ENCODE measurements at regions not wholly inside any gene's neighbourhood (a gene's known extent, or its start where the extent isn't known, plus 50 kb on each side); places are given as distances from the start of the nearest gene placed in this dataset.

- no peak overlapping the region for H3K56ac ChIP-seq (ENCODE audit: extremely low read depth, insufficient read depth, low read length)
- H3K4ac ChIP-seq (ENCODE audit: low read depth, low read length), result no peak overlapping the region
- H4K8ac ChIP-seq (ENCODE audit: low read depth in 2 of 2, low read length in 2 of 2), result no peak overlapping the region; a peak in 1 of 4 replicates
- no peak overlapping the region for H3K4me2 ChIP-seq (ENCODE audit: low read depth, low read length)
- H2BK15ac ChIP-seq (ENCODE audit: low read depth, low read length), result no peak overlapping the region
- no peak overlapping the region for H3K18ac ChIP-seq (ENCODE audit: low read depth, low read length)
- no peak overlapping the region for H2AK5ac ChIP-seq (ENCODE audit: low read depth, low read length)
- no peak overlapping the region for H2BK5ac ChIP-seq (ENCODE audit: low read depth, low read length, poor library complexity, severe bottlenecking)
- no CpG with 5 or more reads among the region's 1 CpG for WGBS, 2 experiments (ENCODE audit: extremely low coverage in 2 of 2, insufficient read length in 1 of 2)
- no peaks in the 10 kb centered on the region for H3K9me1 ChIP-seq (ENCODE audit: insufficient read depth, low read length)
- no peak overlapping the region for H3K4me3 ChIP-seq (ENCODE audit: insufficient read depth, low read depth, low read length)
- no TSS peak for BruUV-seq (replicated peaks)
- H3K14ac ChIP-seq (replicated peaks; ENCODE audit: low read depth, low read length), result no peak overlapping the region
- DNase-seq (no peak), ATAC-seq (ENCODE audit: low read depth) (no peak)
- no peak overlapping the region for H3K23ac ChIP-seq (ENCODE audit: low read depth, low read length)
- no peak overlapping the region for H2AK9ac ChIP-seq (replicated peaks; ENCODE audit: low read depth, low read length, poor library complexity)
- no peak overlapping the region for H4K5ac ChIP-seq (ENCODE audit: low read depth, low read length)
- no peaks in the 10 kb centered on the region for H3K27me3 ChIP-seq (ENCODE audit: control insufficient read depth, insufficient read depth, low read length)
- ChIA-PET POLR2A (ENCODE audit: unreplicated experiment) (no interaction called here), CTCF (no interaction called here)
- intact Hi-C loops (cut with micrococcal nuclease) (no loop called here), dilution Hi-C loops (cut with HindIII; ENCODE audit: low sequenced_read_pairs, unreplicated experiment) (no loop called here), in situ Hi-C loops (cut with MboI; ENCODE audit: low sequenced_read_pairs) (no loop called here)
- no peaks in the 10 kb centered on the region for H3K4me1 ChIP-seq (ENCODE audit: control insufficient read depth, insufficient read depth, low read length)
- no peak overlapping the region for H4K91ac ChIP-seq (ENCODE audit: insufficient read depth, low read depth, low read length)
- no peak overlapping the region for H2AFZ ChIP-seq (replicated peaks; ENCODE audit: low read length, poor library complexity)
- no peaks in the 10 kb centered on the region for H3K9me3 ChIP-seq (ENCODE audit: control insufficient read depth, insufficient read depth, low read length)
- no peaks in the 10 kb centered on the region for H3K36me3 ChIP-seq (ENCODE audit: control insufficient read depth, insufficient read depth, low read length)
- no peak overlapping the region for H3K27ac ChIP-seq (ENCODE audit: insufficient read depth, low read length)
- no peak overlapping the region for H2BK120ac ChIP-seq (ENCODE audit: low read depth, low read length)
- H3K9ac ChIP-seq (ENCODE audit: low read depth, low read length), result no peak overlapping the region
- H2BK20ac ChIP-seq (ENCODE audit: low read depth, low read length), result no peak overlapping the region
- H3K79me1 ChIP-seq (ENCODE audit: low read depth in 1 of 2, low read length in 2 of 2), result no peaks in the 10 kb centered on the region
- TF ChIP-seq CTCF (conservative IDR thresholded peaks at IDR 0.05; ENCODE audit: low read depth, low read length), result no peak
- no peak for TF ChIP-seq POLR2A (IDR thresholded peaks at IDR 0.05; ENCODE audit: low read depth, low read length)
- no peak for TF ChIP-seq MAZ (IDR thresholded peaks at IDR 0.05; ENCODE audit: borderline replicate concordance, low read depth, low read length)
- TF ChIP-seq CEBPB (IDR thresholded peaks at IDR 0.05; ENCODE audit: low read depth, low read length), result no peak
- TF ChIP-seq CHD1 (IDR thresholded peaks at IDR 0.05; ENCODE audit: low read depth, low read length), result no peak
- TF ChIP-seq MAFK (IDR thresholded peaks at IDR 0.05; ENCODE audit: low read depth, low read length), result no peak
- TF ChIP-seq ELK1 (IDR thresholded peaks at IDR 0.05; ENCODE audit: borderline replicate concordance, low read depth, low read length), result no peak
- no peak for TF ChIP-seq RAD21 (IDR thresholded peaks at IDR 0.05; ENCODE audit: low read length)
- no peak for TF ChIP-seq MXI1 (IDR thresholded peaks at IDR 0.05; ENCODE audit: borderline replicate concordance, low read depth, low read length)
- no peak for TF ChIP-seq USF2 (IDR thresholded peaks at IDR 0.05; ENCODE audit: low read depth, low read length)
- no peak for TF ChIP-seq BHLHE40 (IDR thresholded peaks at IDR 0.05; ENCODE audit: low read depth, low read length)
- TF ChIP-seq RFX5 (IDR thresholded peaks at IDR 0.05; ENCODE audit: low read depth, low read length), result no peak
- TF ChIP-seq SMC3 (IDR thresholded peaks at IDR 0.05; ENCODE audit: low read depth, low read length), result no peak
- TF ChIP-seq NFE2L2 (IDR thresholded peaks at IDR 0.05; ENCODE audit: low read depth, low read length), result no peak
- TF ChIP-seq RCOR1 (IDR thresholded peaks at IDR 0.05; ENCODE audit: insufficient replicate concordance, low read length), result no peak
- TF ChIP-seq FOS (IDR thresholded peaks at IDR 0.05; ENCODE audit: low read depth, low read length), result no peak
- H4K20me1 ChIP-seq (ENCODE audit: insufficient read depth, low read length), result no peaks in the 10 kb centered on the region
These were observed 157.0 kb downstream of the MDFIC start for GRCh38 chr7:115078851-115079250.
